ENCODE measurements at regions not wholly inside any gene's neighbourhood (a gene's known extent, or its start where the extent isn't known, plus 50 kb on each side); places are given as distances from the start of the nearest gene placed in this dataset.
"Not testable (repeated sequence)": the region's sequence is repeated elsewhere in the genome, so short reads cannot be mapped to it uniquely, and the experiment has no call there.

DNA sequence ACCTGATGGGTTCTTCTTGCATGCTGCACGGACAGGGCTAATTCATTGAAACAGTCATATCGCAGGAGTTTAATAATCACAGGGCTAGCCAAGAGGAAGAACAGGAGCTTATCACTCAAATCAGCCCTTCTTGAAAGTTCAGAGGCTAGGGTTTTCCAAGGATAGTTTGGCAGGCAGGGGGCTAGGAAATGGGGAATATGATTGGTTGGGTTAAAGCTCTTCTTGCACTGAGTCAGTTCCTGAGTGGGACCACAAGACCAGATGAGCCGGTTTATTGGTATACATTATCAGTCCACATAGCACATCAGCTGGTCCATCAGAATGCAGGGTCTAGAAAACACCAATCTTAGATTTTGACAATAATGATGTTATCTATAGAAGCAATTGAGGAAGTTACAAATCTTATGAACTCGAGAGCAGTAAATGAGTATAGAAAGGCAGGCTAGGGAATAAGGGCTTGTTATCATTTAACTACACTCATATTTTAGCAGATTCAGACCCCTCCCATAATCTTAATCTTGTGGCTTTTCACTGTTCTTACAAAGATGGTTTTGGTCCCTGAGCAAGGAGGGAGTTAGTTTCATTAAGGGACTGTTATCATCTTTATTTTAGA, 58.1 kb upstream of the SLC25A36 start:
- CTCF ChIA-PET, result no interaction called here
- DNase-seq (ENCODE audit: extremely low spot score), result no peak
- POLR2A ChIA-PET, result no interaction called here
- TF ChIP-seq SP1 (IDR thresholded peaks at IDR 0.05) (no peak), ARNT (IDR thresholded peaks at IDR 0.05) (no peak), HDGF (IDR thresholded peaks at IDR 0.05; ENCODE audit: borderline replicate concordance) (no peak), ELF4 (IDR thresholded peaks at IDR 0.05) (no peak), FOXA1 (IDR thresholded peaks at IDR 0.05) (no peak), CTBP1 (IDR thresholded peaks at IDR 0.05; ENCODE audit: borderline replicate concordance) (no peak), TARDBP (IDR thresholded peaks at IDR 0.05) (no peak), LEF1 (IDR thresholded peaks at IDR 0.05; ENCODE audit: borderline replicate concordance) (no peak), ZNF384 (IDR thresholded peaks at IDR 0.05) (no peak), NFRKB (IDR thresholded peaks at IDR 0.05) (no peak), BHLHE40 (IDR thresholded peaks at IDR 0.05; ENCODE audit: borderline replicate concordance) (no peak), FOXM1 (IDR thresholded peaks at IDR 0.05; ENCODE audit: borderline replicate concordance) (no peak), L3MBTL2 (conservative IDR thresholded peaks at IDR 0.05) (no peak), FOXK2 (IDR thresholded peaks at IDR 0.05) (no peak), SUZ12 (IDR thresholded peaks at IDR 0.05) (no peak)
- TF ChIP-seq, protein P1, sequence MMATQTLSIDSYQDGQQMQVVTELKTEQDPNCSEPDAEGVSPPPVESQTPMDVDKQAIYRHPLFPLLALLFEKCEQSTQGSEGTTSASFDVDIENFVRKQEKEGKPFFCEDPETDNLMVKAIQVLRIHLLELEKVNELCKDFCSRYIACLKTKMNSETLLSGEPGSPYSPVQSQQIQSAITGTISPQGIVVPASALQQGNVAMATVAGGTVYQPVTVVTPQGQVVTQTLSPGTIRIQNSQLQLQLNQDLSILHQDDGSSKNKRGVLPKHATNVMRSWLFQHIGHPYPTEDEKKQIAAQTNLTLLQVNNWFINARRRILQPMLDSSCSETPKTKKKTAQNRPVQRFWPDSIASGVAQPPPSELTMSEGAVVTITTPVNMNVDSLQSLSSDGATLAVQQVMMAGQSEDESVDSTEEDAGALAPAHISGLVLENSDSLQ (IDR thresholded peaks at IDR 0.05), result no peak

DNA sequence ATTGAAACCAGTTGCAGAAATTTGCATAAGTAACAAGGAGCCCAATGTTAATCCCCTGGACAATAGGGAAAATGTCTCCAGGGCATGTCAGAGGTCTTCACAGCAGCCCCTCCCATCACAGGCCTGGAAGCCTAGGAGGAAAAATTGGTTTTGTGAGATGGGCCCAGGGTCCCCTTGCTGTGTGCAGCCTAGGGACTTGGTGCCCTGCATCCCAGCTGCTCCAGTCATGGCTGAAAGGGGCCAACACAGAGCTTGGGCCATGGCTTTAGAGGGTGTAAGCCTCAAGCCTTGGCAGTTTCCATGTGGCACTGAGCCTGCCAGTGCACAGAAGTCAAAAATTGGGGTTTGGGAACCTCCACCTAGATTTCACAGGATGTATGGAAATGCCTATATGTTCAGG, 55.9 kb upstream of the SLC25A36 start:
- CTCF ChIA-PET; POLR2A ChIA-PET; DNase-seq (ENCODE audit: extremely low spot score): not testable (repeated sequence)
